GM12873 (cell line): ENCODE measurements at regions not wholly inside any gene's neighbourhood (a gene's known extent, or its start where the extent isn't known, plus 50 kb on each side); places are given as distances from the start of the nearest gene placed in this dataset.

Experiments
- CTCF ChIP-seq: IDR thresholded peaks from 2 replicates; pipeline ENCODE4 v1.5.1; 2012; ENCODE audit warnings: low read depth, mild to moderate bottlenecking, moderate library complexity, low read length, control low read depth; ENCODE audit not compliant: insufficient read depth; ENCODE audit errors: missing control alignments

GRCh38 chr20:10802236-10802635 lies 128.4 kb upstream of the JAG1 start:
- no peak for TF ChIP-seq CTCF

GRCh38 chr20:10805764-10806163 lies 132.0 kb upstream of the JAG1 start:
- TF ChIP-seq CTCF = no peak

GRCh38 chr20:10806539-10806938 lies 132.7 kb upstream of the JAG1 start:
- no peak for TF ChIP-seq CTCF

GRCh38 chr20:10807013-10807412 lies 133.2 kb upstream of the JAG1 start:
- TF ChIP-seq CTCF = no peak

GRCh38 chr20:10812759-10813327 lies 139.0 kb upstream of the JAG1 start:
- TF ChIP-seq CTCF = no peak

- no peak for TF ChIP-seq CTCF
These were observed 149.8 kb upstream of the JAG1 start for GRCh38 chr20:10823585-10823984.

- no peak for TF ChIP-seq CTCF
These were observed 151.1 kb upstream of the JAG1 start for GRCh38 chr20:10824750-10825500.
